Thyroid gland (tissue), 4 donors: ENCODE measurements at regions not wholly inside any gene's neighbourhood (a gene's known extent, or its start where the extent isn't known, plus 50 kb on each side); places are given as distances from the start of the nearest gene placed in this dataset.

Experiments used
- DNase-seq, 2 donors: peaks; one replicate each; pipeline ENCODE4 v3.0.0-alpha.2; 2019
- H3K27ac ChIP-seq, 3 donors: fragments of 200-600 bp; sonication (generic); 1 replicate in 2 of 3; 2 replicates in 1 of 3; pipeline ENCODE4 v1.5.1; 2016 to 2019; ENCODE audit warnings: mild to moderate bottlenecking in 1 of 3, moderate library complexity in 1 of 3
- H3K27me3 ChIP-seq: fragments of 200-600 bp; sonication (generic); one replicate; pipeline ENCODE4 v1.5.1; 2019
- H3K36me3 ChIP-seq, 2 donors: fragments of 200-600 bp; sonication (generic); one replicate each; pipeline ENCODE4 v1.5.1; 2016 to 2019
- H3K4me1 ChIP-seq, 2 donors: fragments of 200-600 bp; sonication (generic); one replicate each; pipeline ENCODE4 v1.5.1; 2017 to 2019
- H3K4me3 ChIP-seq, 3 donors: fragments of 200-600 bp; sonication (generic); replicated peaks in 1 of 3; 1 replicate in 2 of 3; 2 replicates in 1 of 3; pipeline ENCODE4 v1.5.1; 2016; ENCODE audit warnings: mild to moderate bottlenecking in 1 of 3
- H3K9me3 ChIP-seq: fragments of 200-600 bp; sonication (generic); one replicate; pipeline ENCODE4 v1.5.1; 2017
- POLR2A ChIP-seq, 2 donors: fragments of 450-650 bp; IDR thresholded peaks; one replicate each; pipeline ENCODE4 v1.6.1; 2017; ENCODE audit warnings: antibody characterized with exemption in 2 of 2, mild to moderate bottlenecking in 2 of 2, moderate library complexity in 1 of 2
- WGBS, 2 donors: methylation state at CpG; one replicate each; pipeline ENCODE4 v1.1.5; 2017; 5-methylcytosine and 5-hydroxymethylcytosine counted together
- intact Hi-C: fragments of 100-400 bp; cut with DNase I; formaldehyde crosslinking; loops from one replicate; pipeline ENCODE4 v1.15.1; 2023
- TF ChIP-seq, protein P1 (sequence below), 6 experiments: fragments of 200-600 bp in 3 of 6; fragments of 450-650 bp in 3 of 6; sonication (generic) in 3 of 6; IDR thresholded peaks; one replicate each; pipeline ENCODE4 v1.5.1; 2016 to 2019; ENCODE audit warnings: antibody characterized with exemption in 6 of 6, mild to moderate bottlenecking in 2 of 6, inconsistent platforms in 1 of 6, moderate library complexity in 1 of 6

GRCh38 chr4:133759428-133759827, 442.2 kb downstream of the PABPC4L start:
- no peak for DNase-seq
- Histone ChIP-seq H3K36me3 (no peaks in the 10 kb centered on the region), H3K4me3 (no peak overlapping the region), H3K27me3 (no peaks in the 10 kb centered on the region), H3K4me1 (no peaks in the 10 kb centered on the region), H3K9me3 (no peaks in the 10 kb centered on the region), H3K27ac (no peak overlapping the region)
- 56 to 77% methylated on average over 7 of the region's 7 CpGs for WGBS, 2 donors
- intact Hi-C loops: no loop called here
- no peak for TF ChIP-seq POLR2A (IDR thresholded peaks at IDR 0.05)
- TF ChIP-seq, protein P1, sequence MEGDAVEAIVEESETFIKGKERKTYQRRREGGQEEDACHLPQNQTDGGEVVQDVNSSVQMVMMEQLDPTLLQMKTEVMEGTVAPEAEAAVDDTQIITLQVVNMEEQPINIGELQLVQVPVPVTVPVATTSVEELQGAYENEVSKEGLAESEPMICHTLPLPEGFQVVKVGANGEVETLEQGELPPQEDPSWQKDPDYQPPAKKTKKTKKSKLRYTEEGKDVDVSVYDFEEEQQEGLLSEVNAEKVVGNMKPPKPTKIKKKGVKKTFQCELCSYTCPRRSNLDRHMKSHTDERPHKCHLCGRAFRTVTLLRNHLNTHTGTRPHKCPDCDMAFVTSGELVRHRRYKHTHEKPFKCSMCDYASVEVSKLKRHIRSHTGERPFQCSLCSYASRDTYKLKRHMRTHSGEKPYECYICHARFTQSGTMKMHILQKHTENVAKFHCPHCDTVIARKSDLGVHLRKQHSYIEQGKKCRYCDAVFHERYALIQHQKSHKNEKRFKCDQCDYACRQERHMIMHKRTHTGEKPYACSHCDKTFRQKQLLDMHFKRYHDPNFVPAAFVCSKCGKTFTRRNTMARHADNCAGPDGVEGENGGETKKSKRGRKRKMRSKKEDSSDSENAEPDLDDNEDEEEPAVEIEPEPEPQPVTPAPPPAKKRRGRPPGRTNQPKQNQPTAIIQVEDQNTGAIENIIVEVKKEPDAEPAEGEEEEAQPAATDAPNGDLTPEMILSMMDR (IDR thresholded peaks at IDR 0.05): no peak

- Histone ChIP-seq H3K4me1 (no peaks in the 10 kb centered on the region), H3K36me3 (no peaks in the 10 kb centered on the region), H3K27ac (no peak overlapping the region), H3K9me3 (no peaks in the 10 kb centered on the region), H3K4me3 (no peak overlapping the region), H3K27me3 (no peaks in the 10 kb centered on the region)
- DNase-seq: no peak
- intact Hi-C loops: no loop called here
- TF ChIP-seq, protein P1 (IDR thresholded peaks at IDR 0.05): no peak
- TF ChIP-seq POLR2A (IDR thresholded peaks at IDR 0.05): no peak
- 90 to 91% methylated on average over 3 of the region's 3 CpGs for WGBS, 2 donors
Observed at GRCh38 chr4:133741766-133742165, 459.8 kb downstream of the PABPC4L start.

GRCh38 chr4:133720001-133720400, 481.6 kb downstream of the PABPC4L start:
- Histone ChIP-seq H3K4me1 (no peaks in the 10 kb centered on the region), H3K27ac (no peak overlapping the region), H3K27me3 (no peaks in the 10 kb centered on the region), H3K4me3 (no peak overlapping the region), H3K9me3 (no peaks in the 10 kb centered on the region), H3K36me3 (no peaks in the 10 kb centered on the region)
- no peak for TF ChIP-seq POLR2A (IDR thresholded peaks at IDR 0.05)
- intact Hi-C loops: no loop called here
- DNase-seq: no peak
- WGBS, 2 donors: 62 to 69% methylated on average over 2 of the region's 2 CpGs

DNA sequence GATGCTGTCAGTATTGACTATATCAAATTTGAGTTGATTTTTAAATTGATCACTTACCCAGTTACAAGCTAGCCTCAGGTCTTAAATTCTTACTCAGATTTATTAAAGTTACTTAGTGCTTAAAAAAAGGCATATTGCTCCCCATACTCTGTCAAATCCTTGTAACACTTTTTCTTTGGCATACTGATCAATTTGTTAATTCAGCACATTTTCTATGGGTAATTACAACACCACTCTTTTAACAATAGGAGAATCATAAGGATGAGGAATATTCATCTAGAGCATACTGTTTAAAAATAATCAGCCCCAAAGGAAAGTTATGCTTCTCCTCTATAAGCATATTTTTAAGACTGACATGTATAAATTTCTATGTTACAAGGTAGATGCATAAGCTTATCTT, 482.5 kb downstream of the PABPC4L start:
- no peak for TF ChIP-seq POLR2A (IDR thresholded peaks at IDR 0.05)
- TF ChIP-seq, protein P1 (IDR thresholded peaks at IDR 0.05): no peak
- Histone ChIP-seq H3K4me1 (no peaks in the 10 kb centered on the region), H3K36me3 (no peaks in the 10 kb centered on the region), H3K27ac (no peak overlapping the region), H3K27me3 (no peaks in the 10 kb centered on the region), H3K9me3 (no peaks in the 10 kb centered on the region), H3K4me3 (no peak overlapping the region)
- intact Hi-C loops: no loop called here
- DNase-seq: no peak

DNA sequence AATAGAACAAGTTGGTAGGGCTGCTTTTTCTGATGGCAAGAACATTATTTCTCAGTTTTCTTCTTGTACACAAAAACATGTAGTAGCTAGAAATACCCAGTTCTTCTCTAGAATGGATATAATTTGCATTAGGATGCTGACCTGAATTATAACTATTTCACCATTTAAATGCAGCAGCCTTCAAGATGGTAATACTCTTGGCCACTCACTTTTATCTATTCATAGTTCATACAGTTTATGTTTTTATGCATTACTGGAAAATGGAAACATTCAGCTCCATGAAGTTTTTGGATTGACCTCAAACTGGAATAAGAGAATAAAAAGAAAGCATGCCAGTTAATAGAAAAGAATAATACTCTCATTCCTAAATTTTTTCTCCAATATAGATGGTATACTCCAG, 487.4 kb downstream of the PABPC4L start:
- Histone ChIP-seq H3K36me3 (no peaks in the 10 kb centered on the region), H3K4me3 (no peak overlapping the region), H3K27me3 (no peaks in the 10 kb centered on the region), H3K4me1 (no peaks in the 10 kb centered on the region), H3K9me3 (no peaks in the 10 kb centered on the region), H3K27ac (no peak overlapping the region)
- intact Hi-C loops: no loop called here
- DNase-seq: no peak
- TF ChIP-seq POLR2A (IDR thresholded peaks at IDR 0.05): no peak
- TF ChIP-seq, protein P1 (IDR thresholded peaks at IDR 0.05): no peak

- H3K4me1 ChIP-seq: no peaks in the 10 kb centered on the region
- no peaks in the 10 kb centered on the region for H3K27me3 ChIP-seq
- H3K4me3 ChIP-seq: no peak overlapping the region
- intact Hi-C loops: no loop called here
- DNase-seq: no peak
- no peak overlapping the region for H3K27ac ChIP-seq
- TF ChIP-seq POLR2A (IDR thresholded peaks at IDR 0.05): no peak
- TF ChIP-seq, protein P1 (IDR thresholded peaks at IDR 0.05): no peak
- no peaks in the 10 kb centered on the region for H3K36me3 ChIP-seq
- no peaks in the 10 kb centered on the region for H3K9me3 ChIP-seq
- 60 to 66% methylated on average over 3 of the region's 3 CpGs for WGBS, 2 donors
Observed at GRCh38 chr4:133713340-133713739, 488.2 kb downstream of the PABPC4L start.
